ENCODE measurements at regions not wholly inside any gene's neighbourhood (a gene's known extent, or its start where the extent isn't known, plus 50 kb on each side); places are given as distances from the start of the nearest gene placed in this dataset.

DNA sequence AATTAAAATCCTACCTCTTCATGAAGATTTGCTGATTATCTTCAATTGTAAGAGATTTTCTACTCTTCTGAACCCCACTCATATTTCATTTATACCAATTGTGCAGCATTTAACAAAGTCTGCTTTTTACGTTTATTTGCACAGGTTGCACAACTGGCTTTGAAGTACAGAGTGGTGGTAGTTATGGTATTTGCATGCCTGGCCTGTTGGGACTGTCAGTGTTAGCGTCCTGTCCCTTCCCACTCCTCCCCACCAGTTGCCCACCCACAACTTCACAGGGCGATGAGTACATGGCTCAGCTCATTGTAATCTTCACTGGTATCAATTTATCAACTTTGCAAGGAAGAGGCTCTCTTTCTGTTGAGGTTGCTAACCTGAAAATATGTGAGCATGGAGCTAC is 372.3 kb downstream of the AASDHPPT start:
- DNase-seq (peak; percentile 22), ATAC-seq (no peak)
- no peaks in the 10 kb centered on the region for H3K36me3 ChIP-seq (ENCODE audit: low read depth, low read length)
- TF ChIP-seq EZH2phosphoT487 (IDR thresholded peaks at IDR 0.05; ENCODE audit: borderline replicate concordance, low read length) (no peak), EZH2 (IDR thresholded peaks at IDR 0.05; ENCODE audit: low read length, unreplicated experiment) (no peak)
- TF ChIP-seq, protein P1, sequence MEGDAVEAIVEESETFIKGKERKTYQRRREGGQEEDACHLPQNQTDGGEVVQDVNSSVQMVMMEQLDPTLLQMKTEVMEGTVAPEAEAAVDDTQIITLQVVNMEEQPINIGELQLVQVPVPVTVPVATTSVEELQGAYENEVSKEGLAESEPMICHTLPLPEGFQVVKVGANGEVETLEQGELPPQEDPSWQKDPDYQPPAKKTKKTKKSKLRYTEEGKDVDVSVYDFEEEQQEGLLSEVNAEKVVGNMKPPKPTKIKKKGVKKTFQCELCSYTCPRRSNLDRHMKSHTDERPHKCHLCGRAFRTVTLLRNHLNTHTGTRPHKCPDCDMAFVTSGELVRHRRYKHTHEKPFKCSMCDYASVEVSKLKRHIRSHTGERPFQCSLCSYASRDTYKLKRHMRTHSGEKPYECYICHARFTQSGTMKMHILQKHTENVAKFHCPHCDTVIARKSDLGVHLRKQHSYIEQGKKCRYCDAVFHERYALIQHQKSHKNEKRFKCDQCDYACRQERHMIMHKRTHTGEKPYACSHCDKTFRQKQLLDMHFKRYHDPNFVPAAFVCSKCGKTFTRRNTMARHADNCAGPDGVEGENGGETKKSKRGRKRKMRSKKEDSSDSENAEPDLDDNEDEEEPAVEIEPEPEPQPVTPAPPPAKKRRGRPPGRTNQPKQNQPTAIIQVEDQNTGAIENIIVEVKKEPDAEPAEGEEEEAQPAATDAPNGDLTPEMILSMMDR (conservative IDR thresholded peaks at IDR 0.05; ENCODE audit: low read depth, low read length): no peak
- H3F3A ChIP-seq (ENCODE audit: low read length, unreplicated experiment): no peaks in the 10 kb centered on the region
- no peaks in the 10 kb centered on the region for H4K20me1 ChIP-seq (ENCODE audit: low read length)
- H3K27ac ChIP-seq (ENCODE audit: low read length): no peak overlapping the region
- ChIA-PET POLR2A (ENCODE audit: unreplicated experiment) (no interaction called here), CTCF (no interaction called here)
- H3K4me1 ChIP-seq (ENCODE audit: insufficient read depth, low read length): peaks cover 24% of the 10 kb centered on the region
- intact Hi-C loops (cut with micrococcal nuclease): no loop called here
- no peak overlapping the region for H3K4me2 ChIP-seq (ENCODE audit: low read length)
- no peak overlapping the region for H3K4me3 ChIP-seq (ENCODE audit: low read length)
- no peaks in the 10 kb centered on the region for H3K9me2 ChIP-seq (replicated peaks; ENCODE audit: low read length)
- peak overlapping the region; percentile 2; the same call in 1 of the 2 replicates for H2AFZ ChIP-seq (ENCODE audit: low read length)
- no peak overlapping the region for H3K9ac ChIP-seq (ENCODE audit: low read length)
- no peaks in the 10 kb centered on the region for H3K79me2 ChIP-seq (ENCODE audit: low read length)
- no peaks in the 10 kb centered on the region for H3K9me3 ChIP-seq (ENCODE audit: low read length)
- BruUV-seq (replicated peaks): no TSS peak
- no peaks in the 10 kb centered on the region for H3K27me3 ChIP-seq (ENCODE audit: low read length)

DNA sequence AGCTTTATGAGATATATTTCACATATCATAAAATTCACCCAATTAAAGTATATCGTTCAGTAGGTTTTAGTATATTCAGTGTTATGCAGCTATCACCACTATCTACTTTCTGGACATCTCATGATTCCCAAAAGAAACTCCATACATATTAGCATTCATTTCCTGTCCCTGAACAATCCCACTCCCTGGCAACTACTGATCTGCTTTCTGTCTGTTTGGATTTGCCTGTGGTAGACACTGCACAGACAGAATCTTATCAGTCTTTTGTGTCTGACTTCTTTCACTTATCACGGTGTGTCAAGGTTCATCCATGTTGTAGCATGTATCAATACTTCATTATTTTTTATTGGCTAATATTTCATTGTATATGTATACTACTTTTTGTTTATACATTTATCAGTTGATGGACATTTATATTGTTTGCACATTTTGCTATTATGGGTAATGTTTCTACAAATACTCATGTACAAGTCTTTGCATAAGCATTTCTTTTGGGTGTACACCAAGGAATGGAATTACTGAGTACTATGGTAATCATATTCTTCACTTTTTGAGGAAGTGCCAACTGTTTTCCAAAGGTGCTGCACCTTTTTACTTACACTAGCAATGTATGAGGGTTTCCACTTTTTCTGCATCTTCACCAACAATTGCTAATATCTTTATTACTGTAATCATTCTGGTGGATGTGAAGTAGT is 373.9 kb downstream of the AASDHPPT start:
- peaks cover 37% of the 10 kb centered on the region for H3K4me1 ChIP-seq (ENCODE audit: insufficient read depth, low read length)
- no peaks in the 10 kb centered on the region for H3K9me3 ChIP-seq (ENCODE audit: low read length)
- no peaks in the 10 kb centered on the region for H3K36me3 ChIP-seq (ENCODE audit: low read depth, low read length)
- TF ChIP-seq, protein P1 (conservative IDR thresholded peaks at IDR 0.05; ENCODE audit: low read depth, low read length): no peak
- TF ChIP-seq EZH2 (IDR thresholded peaks at IDR 0.05; ENCODE audit: low read length, unreplicated experiment) (no peak), EZH2phosphoT487 (IDR thresholded peaks at IDR 0.05; ENCODE audit: borderline replicate concordance, low read length) (no peak)
- ATAC-seq (no peak), DNase-seq (no peak)
- no peak overlapping the region for H3K4me3 ChIP-seq (ENCODE audit: low read length)
- no peaks in the 10 kb centered on the region for H3K9me2 ChIP-seq (replicated peaks; ENCODE audit: low read length)
- H3K9ac ChIP-seq (ENCODE audit: low read length): no peak overlapping the region
- H3K27me3 ChIP-seq (ENCODE audit: low read length): no peaks in the 10 kb centered on the region
- ChIA-PET POLR2A (ENCODE audit: unreplicated experiment) (no interaction called here), CTCF (no interaction called here)
- no TSS peak for BruUV-seq (replicated peaks)
- no peak overlapping the region for H3K27ac ChIP-seq (ENCODE audit: low read length)
- no peaks in the 10 kb centered on the region for H3K79me2 ChIP-seq (ENCODE audit: low read length)
- intact Hi-C loops (cut with micrococcal nuclease): no loop called here
- no peak overlapping the region for H3K4me2 ChIP-seq (ENCODE audit: low read length)
- no peaks in the 10 kb centered on the region for H4K20me1 ChIP-seq (ENCODE audit: low read length)
- H2AFZ ChIP-seq (ENCODE audit: low read length): no peak overlapping the region
- H3F3A ChIP-seq (ENCODE audit: low read length, unreplicated experiment): no peaks in the 10 kb centered on the region

DNA sequence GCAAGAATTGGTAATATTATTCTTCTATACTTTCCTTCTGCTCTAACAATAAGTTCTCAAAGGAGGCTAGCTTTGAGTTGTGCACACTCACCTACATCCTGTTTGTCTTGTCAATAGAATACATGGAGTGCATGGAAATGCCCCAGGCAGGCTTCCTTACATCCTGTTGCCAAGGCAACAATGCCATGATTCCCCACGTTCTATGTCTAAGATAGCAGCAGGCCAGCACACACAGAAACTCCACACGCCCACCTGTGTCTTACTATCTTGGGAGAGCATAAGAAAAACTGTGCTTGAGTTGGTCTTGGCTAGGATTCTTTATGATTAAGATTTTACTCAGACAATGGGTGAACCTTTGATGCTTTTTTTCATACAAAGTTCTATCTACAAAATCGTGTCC is 379.2 kb downstream of the AASDHPPT start:
- no peaks in the 10 kb centered on the region for H3K79me2 ChIP-seq (ENCODE audit: low read length)
- ChIA-PET POLR2A (ENCODE audit: unreplicated experiment) (no interaction called here), CTCF (no interaction called here)
- no peaks in the 10 kb centered on the region for H4K20me1 ChIP-seq (ENCODE audit: low read length)
- H3K27ac ChIP-seq (ENCODE audit: low read length): peak overlapping the region; percentile 90
- peak; percentile 85 for DNase-seq
- H3F3A ChIP-seq (ENCODE audit: low read length, unreplicated experiment): peaks cover 7% of the 10 kb centered on the region
- TF ChIP-seq, protein P1 (conservative IDR thresholded peaks at IDR 0.05; ENCODE audit: low read depth, low read length): no peak
- no peak for TF ChIP-seq EZH2phosphoT487 (IDR thresholded peaks at IDR 0.05; ENCODE audit: borderline replicate concordance, low read length)
- no peak for TF ChIP-seq EZH2 (IDR thresholded peaks at IDR 0.05; ENCODE audit: low read length, unreplicated experiment)
- H3K4me2 ChIP-seq (ENCODE audit: low read length): peak overlapping the region; percentile 65
- peaks cover 42% of the 10 kb centered on the region for H3K4me1 ChIP-seq (ENCODE audit: insufficient read depth, low read length)
- no peaks in the 10 kb centered on the region for H3K27me3 ChIP-seq (ENCODE audit: low read length)
- peak overlapping the region; percentile 60 for H3K9ac ChIP-seq (ENCODE audit: low read length)
- H3K36me3 ChIP-seq (ENCODE audit: low read depth, low read length): no peaks in the 10 kb centered on the region
- no peaks in the 10 kb centered on the region for H3K9me2 ChIP-seq (replicated peaks; ENCODE audit: low read length)
- no TSS peak for BruUV-seq (replicated peaks)
- H2AFZ ChIP-seq (ENCODE audit: low read length): no peak overlapping the region
- no peaks in the 10 kb centered on the region for H3K9me3 ChIP-seq (ENCODE audit: low read length)
- peak; percentile 47 for ATAC-seq
- intact Hi-C loops (cut with micrococcal nuclease): loop anchor here (1.0 to 2.0 kb wide), 2 partner anchors 37 to 58 kb away; no protein-coding TSS in a partner anchor
- no peak overlapping the region; the same call in 1 of the 2 replicates for H3K4me3 ChIP-seq (ENCODE audit: low read length)

All from PC-3 (cell line).